ENCODE measurements at regions not wholly inside any gene's neighbourhood (a gene's known extent, or its start where the extent isn't known, plus 50 kb on each side); places are given as distances from the start of the nearest gene placed in this dataset.

- Histone ChIP-seq H3K79me2 (ENCODE audit: insufficient read depth, low read length) (no peaks in the 10 kb centered on the region), H3K9ac (ENCODE audit: low read length) (no peak overlapping the region), H3K27ac (ENCODE audit: low read depth, low read length) (no peak overlapping the region), H3K9me3 (ENCODE audit: control insufficient read depth in 1 of 2, insufficient read depth in 1 of 2, low read depth in 1 of 2, low read length in 2 of 2) (peaks cover 13 to 14% of the 10 kb centered on the region in 2 experiments; a peak in 2 of 4 replicates), H3K27me3 (ENCODE audit: insufficient read depth, low read length) (no peaks in the 10 kb centered on the region), H3K4me3 (replicated peaks in 1 of 2; ENCODE audit: low read depth in 1 of 2, low read length in 2 of 2) (no peak overlapping the region), H2AFZ (ENCODE audit: low read depth, low read length, poor library complexity, severe bottlenecking) (no peak overlapping the region), H3K9me2 (ENCODE audit: insufficient read depth) (no peaks in the 10 kb centered on the region), H3K4me1 (ENCODE audit: control insufficient read depth in 1 of 2, insufficient read depth in 2 of 2, low read length in 2 of 2) (no peaks in the 10 kb centered on the region), H3K4me2 (ENCODE audit: low read length) (no peak overlapping the region), H4K20me1 (ENCODE audit: insufficient read depth) (no peaks in the 10 kb centered on the region), H3K36me3 (ENCODE audit: control insufficient read depth in 1 of 2, insufficient read depth in 2 of 2, low read length in 2 of 2) (no peaks in the 10 kb centered on the region)
- no peak for DNase-seq (ENCODE audit: low read depth, low spot score)
- no peak for ATAC-seq
- no TSS peak for BruUV-seq (replicated peaks)
- ChIA-PET POLR2A (no interaction called here), CTCF (no interaction called here), RAD21 (ENCODE audit: low non-redundant PET in 1 of 2, low total read pairs in 2 of 2, uncharacterized antibody in 2 of 2, unreplicated experiment in 2 of 2) (no interaction called here)
- no peak for TF ChIP-seq ZNF274 (IDR thresholded peaks at IDR 0.05; ENCODE audit: low read depth, low read length)
- intact Hi-C loops (cut with micrococcal nuclease): no loop called here
Observed at GRCh38 chr2:79294994-79295393, 135.4 kb upstream of the REG3A start.

DNA sequence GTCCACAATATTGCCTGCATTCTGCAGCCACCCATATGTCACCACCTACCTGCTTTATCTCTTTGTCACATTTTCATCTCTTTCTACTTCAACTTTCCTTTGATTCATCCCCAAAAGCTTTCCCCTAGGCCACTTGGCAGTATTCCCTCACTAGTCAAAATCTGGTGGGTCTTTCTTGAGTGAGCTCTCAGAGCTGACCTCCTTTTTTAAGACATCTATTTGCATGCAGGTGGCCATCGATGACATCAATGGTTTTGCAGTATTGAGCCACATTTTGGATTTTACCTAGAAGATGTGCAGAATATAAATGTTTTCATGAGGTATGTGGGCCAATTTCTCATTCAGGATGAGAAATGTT is 133.4 kb upstream of the REG3A start:
- TF ChIP-seq, protein P1, sequence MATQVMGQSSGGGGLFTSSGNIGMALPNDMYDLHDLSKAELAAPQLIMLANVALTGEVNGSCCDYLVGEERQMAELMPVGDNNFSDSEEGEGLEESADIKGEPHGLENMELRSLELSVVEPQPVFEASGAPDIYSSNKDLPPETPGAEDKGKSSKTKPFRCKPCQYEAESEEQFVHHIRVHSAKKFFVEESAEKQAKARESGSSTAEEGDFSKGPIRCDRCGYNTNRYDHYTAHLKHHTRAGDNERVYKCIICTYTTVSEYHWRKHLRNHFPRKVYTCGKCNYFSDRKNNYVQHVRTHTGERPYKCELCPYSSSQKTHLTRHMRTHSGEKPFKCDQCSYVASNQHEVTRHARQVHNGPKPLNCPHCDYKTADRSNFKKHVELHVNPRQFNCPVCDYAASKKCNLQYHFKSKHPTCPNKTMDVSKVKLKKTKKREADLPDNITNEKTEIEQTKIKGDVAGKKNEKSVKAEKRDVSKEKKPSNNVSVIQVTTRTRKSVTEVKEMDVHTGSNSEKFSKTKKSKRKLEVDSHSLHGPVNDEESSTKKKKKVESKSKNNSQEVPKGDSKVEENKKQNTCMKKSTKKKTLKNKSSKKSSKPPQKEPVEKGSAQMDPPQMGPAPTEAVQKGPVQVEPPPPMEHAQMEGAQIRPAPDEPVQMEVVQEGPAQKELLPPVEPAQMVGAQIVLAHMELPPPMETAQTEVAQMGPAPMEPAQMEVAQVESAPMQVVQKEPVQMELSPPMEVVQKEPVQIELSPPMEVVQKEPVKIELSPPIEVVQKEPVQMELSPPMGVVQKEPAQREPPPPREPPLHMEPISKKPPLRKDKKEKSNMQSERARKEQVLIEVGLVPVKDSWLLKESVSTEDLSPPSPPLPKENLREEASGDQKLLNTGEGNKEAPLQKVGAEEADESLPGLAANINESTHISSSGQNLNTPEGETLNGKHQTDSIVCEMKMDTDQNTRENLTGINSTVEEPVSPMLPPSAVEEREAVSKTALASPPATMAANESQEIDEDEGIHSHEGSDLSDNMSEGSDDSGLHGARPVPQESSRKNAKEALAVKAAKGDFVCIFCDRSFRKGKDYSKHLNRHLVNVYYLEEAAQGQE (IDR thresholded peaks at IDR 0.05; ENCODE audit: low read depth): no peak
- TF ChIP-seq YY1 (IDR thresholded peaks at IDR 0.05; ENCODE audit: extremely low read depth, insufficient replicate concordance, low read depth, low read length): no peak
- TF ChIP-seq ZFX (IDR thresholded peaks at IDR 0.05): no peak
- no peak for TF ChIP-seq EZH2phosphoT487 (IDR thresholded peaks at IDR 0.05; ENCODE audit: borderline replicate concordance)
- no peak for TF ChIP-seq EGR1 (IDR thresholded peaks at IDR 0.05; ENCODE audit: low read depth)
- TF ChIP-seq SRF (IDR thresholded peaks at IDR 0.05; ENCODE audit: low read depth): no peak
- Histone ChIP-seq H3K36me3 (ENCODE audit: control insufficient read depth in 1 of 2, insufficient read depth in 2 of 2, low read length in 2 of 2) (no peaks in the 10 kb centered on the region), H3K79me2 (ENCODE audit: insufficient read depth, low read length) (no peaks in the 10 kb centered on the region), H3K9ac (ENCODE audit: low read length) (no peak overlapping the region), H3K9me3 (ENCODE audit: control insufficient read depth in 1 of 2, insufficient read depth in 1 of 2, low read depth in 1 of 2, low read length in 2 of 2) (peaks cover 8 to 17% of the 10 kb centered on the region in 2 experiments; a peak in 2 of 4 replicates), H3K4me2 (ENCODE audit: low read length) (no peak overlapping the region), H3K4me1 (ENCODE audit: control insufficient read depth in 1 of 2, insufficient read depth in 2 of 2, low read length in 2 of 2) (no peaks in the 10 kb centered on the region), H3K27ac (ENCODE audit: low read depth, low read length) (no peak overlapping the region), H2AFZ (ENCODE audit: low read depth, low read length, poor library complexity, severe bottlenecking) (no peak overlapping the region), H3K4me3 (replicated peaks in 1 of 2; ENCODE audit: low read depth in 1 of 2, low read length in 2 of 2) (no peak overlapping the region), H3K27me3 (ENCODE audit: insufficient read depth, low read length) (no peaks in the 10 kb centered on the region), H4K20me1 (ENCODE audit: insufficient read depth) (no peaks in the 10 kb centered on the region), H3K9me2 (ENCODE audit: insufficient read depth) (no peaks in the 10 kb centered on the region)
- ChIA-PET POLR2A (no interaction called here), RAD21 (ENCODE audit: low non-redundant PET in 1 of 2, low total read pairs in 2 of 2, uncharacterized antibody in 2 of 2, unreplicated experiment in 2 of 2) (no interaction called here), CTCF (no interaction called here)
- DNase-seq (ENCODE audit: low read depth, low spot score) (no peak), ATAC-seq (no peak)
- BruUV-seq (replicated peaks): no TSS peak
- intact Hi-C loops (cut with micrococcal nuclease): no loop called here

Data from HCT116 (cell line).